Nephron progenitor cell (in vitro differentiated cells): ENCODE measurements at regions not wholly inside any gene's neighbourhood (a gene's known extent, or its start where the extent isn't known, plus 50 kb on each side); places are given as distances from the start of the nearest gene placed in this dataset.
A peak's percentile ranks its signal among the peaks of the same experiment; 100 is the strongest.

ENCODE experiments used
- DNase-seq: peaks from one replicate; pipeline ENCODE4 v3.0.0; 2021
- H3K27ac Mint-ChIP-seq: 2 replicates; pipeline ENCODE4 v1.8.0; 2021; ENCODE audit warnings: mild to moderate bottlenecking, moderate library complexity, mixed read lengths
- H3K27me3 Mint-ChIP-seq: 2 replicates; pipeline ENCODE4 v1.8.0; 2021; ENCODE audit warnings: mild to moderate bottlenecking, low read depth, mixed read lengths; ENCODE audit not compliant: poor library complexity
- H3K36me3 Mint-ChIP-seq: 2 replicates; pipeline ENCODE4 v1.8.0; 2021; ENCODE audit warnings: low read depth, mixed read lengths
- H3K4me1 Mint-ChIP-seq: 2 replicates; pipeline ENCODE4 v1.8.0; 2021; ENCODE audit warnings: mixed read lengths
- H3K4me3 Mint-ChIP-seq: 2 replicates; pipeline ENCODE4 v1.8.0; 2021; ENCODE audit warnings: mild to moderate bottlenecking, moderate library complexity, mixed read lengths
- H3K9me3 Mint-ChIP-seq: 2 replicates; pipeline ENCODE4 v1.8.0; 2021; ENCODE audit warnings: mild to moderate bottlenecking, moderate library complexity, mixed read lengths
- CTCF ChIP-seq: fragments of 200-600 bp; sonication (generic); IDR thresholded peaks from 2 replicates; pipeline ENCODE4 v1.5.0; 2021; ENCODE audit warnings: antibody characterized with exemption

GRCh38 chr7:53110425-53110824 lies 75.0 kb downstream of the POM121L12 start:
- no peaks in the 10 kb centered on the region for H3K36me3 Mint-ChIP-seq
- H3K27ac Mint-ChIP-seq = no peak overlapping the region
- TF ChIP-seq CTCF = no peak
- peaks cover 4% of the 10 kb centered on the region for H3K27me3 Mint-ChIP-seq
- peaks cover 10% of the 10 kb centered on the region for H3K4me1 Mint-ChIP-seq
- no peak overlapping the region for H3K4me3 Mint-ChIP-seq
- DNase-seq = no peak
- no peaks in the 10 kb centered on the region for H3K9me3 Mint-ChIP-seq

- no peak for DNase-seq
- no peak for TF ChIP-seq CTCF
- H3K4me1 Mint-ChIP-seq = peaks cover 10% of the 10 kb centered on the region
- no peaks in the 10 kb centered on the region for H3K36me3 Mint-ChIP-seq
- H3K4me3 Mint-ChIP-seq = no peak overlapping the region
- no peaks in the 10 kb centered on the region for H3K9me3 Mint-ChIP-seq
- H3K27me3 Mint-ChIP-seq = peaks cover 4% of the 10 kb centered on the region
- H3K27ac Mint-ChIP-seq = no peak overlapping the region
Observed at GRCh38 chr7:53111031-53111430, 75.6 kb downstream of the POM121L12 start.

- H3K9me3 Mint-ChIP-seq = no peaks in the 10 kb centered on the region
- no peak for TF ChIP-seq CTCF
- no peak overlapping the region for H3K27ac Mint-ChIP-seq
- DNase-seq = no peak
- peaks cover 10% of the 10 kb centered on the region for H3K4me1 Mint-ChIP-seq
- H3K36me3 Mint-ChIP-seq = no peaks in the 10 kb centered on the region
- H3K4me3 Mint-ChIP-seq = no peak overlapping the region
- peaks cover 4% of the 10 kb centered on the region for H3K27me3 Mint-ChIP-seq
Observed at GRCh38 chr7:53113424-53113823, 78.0 kb downstream of the POM121L12 start.

GRCh38 chr7:53119514-53119941 lies 84.1 kb downstream of the POM121L12 start:
- Mint-ChIP-seq H3K9me3 (no peaks in the 10 kb centered on the region), H3K4me1 (peaks cover 17% of the 10 kb centered on the region)

GRCh38 chr7:53121374-53121773 lies 85.9 kb downstream of the POM121L12 start:
- no peak for TF ChIP-seq CTCF
- DNase-seq = no peak

More at GRCh38 chr7:53119514-53119941, 84.1 kb downstream of the POM121L12 start:
- no peak for DNase-seq
- no peak for TF ChIP-seq CTCF
- Mint-ChIP-seq H3K36me3 (no peaks in the 10 kb centered on the region), H3K4me3 (no peak overlapping the region), H3K27me3 (peaks cover 2% of the 10 kb centered on the region), H3K27ac (no peak overlapping the region)

GRCh38 chr7:53131697-53132096 lies 96.3 kb downstream of the POM121L12 start:
- DNase-seq = no peak
- peaks cover 4% of the 10 kb centered on the region for H3K27me3 Mint-ChIP-seq
- H3K36me3 Mint-ChIP-seq = no peaks in the 10 kb centered on the region
- H3K9me3 Mint-ChIP-seq = peaks cover 5% of the 10 kb centered on the region
- H3K4me1 Mint-ChIP-seq = no peaks in the 10 kb centered on the region
- H3K27ac Mint-ChIP-seq = peak overlapping the region; percentile 61
- TF ChIP-seq CTCF = no peak
- H3K4me3 Mint-ChIP-seq = no peak overlapping the region

More at GRCh38 chr7:53121374-53121773, 85.9 kb downstream of the POM121L12 start:
- Mint-ChIP-seq H3K27ac (peak overlapping the region; percentile 30), H3K9me3 (peaks cover 9% of the 10 kb centered on the region), H3K27me3 (no peaks in the 10 kb centered on the region), H3K36me3 (no peaks in the 10 kb centered on the region), H3K4me3 (no peak overlapping the region), H3K4me1 (peaks cover 8% of the 10 kb centered on the region)
